Hematopoietic multipotent progenitor cell (in vitro differentiated cells): ENCODE measurements at regions not wholly inside any gene's neighbourhood (a gene's known extent, or its start where the extent isn't known, plus 50 kb on each side); places are given as distances from the start of the nearest gene placed in this dataset.

ENCODE experiments used
- DNase-seq, 3 donors: peaks; one replicate each; pipeline ENCODE4 v3.0.0-alpha.2; 2011 to 2015; ENCODE audit warnings: low read depth in 2 of 3, low spot score in 2 of 3

- DNase-seq = no peak
Measured at GRCh38 chr3:157752554-157752953, 249.3 kb upstream of the VEPH1 start.

- DNase-seq = no peak
Measured at GRCh38 chr3:157751386-157751785, 248.2 kb upstream of the VEPH1 start.

- no peak for DNase-seq
Measured at GRCh38 chr3:157746391-157746790, 243.2 kb upstream of the VEPH1 start.

GRCh38 chr3:157741607-157742006 lies 238.4 kb upstream of the VEPH1 start:
- no peak for DNase-seq

GRCh38 chr3:157738441-157738840 lies 235.2 kb upstream of the VEPH1 start:
- no peak for DNase-seq

- DNase-seq = no peak
Measured at GRCh38 chr3:157718800-157719199, 215.6 kb upstream of the VEPH1 start.

GRCh38 chr3:157713101-157713500 lies 209.9 kb upstream of the VEPH1 start:
- no peak for DNase-seq

GRCh38 chr3:157705258-157705657 lies 202.0 kb upstream of the VEPH1 start:
- DNase-seq = no peak

- no peak for DNase-seq
Measured at GRCh38 chr3:157700405-157700804, 197.2 kb upstream of the VEPH1 start.

GRCh38 chr3:157695586-157695985 lies 192.4 kb upstream of the VEPH1 start:
- DNase-seq = no peak

- DNase-seq = no peak
Measured at GRCh38 chr3:157695103-157695502, 191.9 kb upstream of the VEPH1 start.

- DNase-seq = no peak
Measured at GRCh38 chr3:157693762-157694161, 190.5 kb upstream of the VEPH1 start.

GRCh38 chr3:157692468-157692867 lies 189.3 kb upstream of the VEPH1 start:
- DNase-seq = no peak

- no peak for DNase-seq
Measured at GRCh38 chr3:157683668-157684067, 180.5 kb upstream of the VEPH1 start.

- DNase-seq = no peak
Measured at GRCh38 chr3:157672061-157672460, 168.8 kb upstream of the VEPH1 start.

- DNase-seq = no peak
Measured at GRCh38 chr3:157671656-157672055, 168.4 kb upstream of the VEPH1 start.

- no peak for DNase-seq
Measured at GRCh38 chr3:157669416-157669815, 166.2 kb upstream of the VEPH1 start.

GRCh38 chr3:157667493-157667892 lies 164.3 kb upstream of the VEPH1 start:
- no peak for DNase-seq

GRCh38 chr3:157662171-157662570 lies 159.0 kb upstream of the VEPH1 start:
- no peak for DNase-seq

GRCh38 chr3:157660847-157661246 lies 157.6 kb upstream of the VEPH1 start:
- no peak for DNase-seq

- DNase-seq = no peak
Measured at GRCh38 chr3:157652366-157652765, 149.2 kb upstream of the VEPH1 start.

GRCh38 chr3:157650699-157651098 lies 147.5 kb upstream of the VEPH1 start:
- no peak for DNase-seq

- DNase-seq = no peak
Measured at GRCh38 chr3:157650172-157650571, 147.0 kb upstream of the VEPH1 start.

- DNase-seq = no peak
Measured at GRCh38 chr3:157649511-157649910, 146.3 kb upstream of the VEPH1 start.
